Activated CD8-positive, alpha-beta memory T cell treated with anti-CD3 and anti-CD28 coated beads, Interleukin-2, amount 10 ng/mL, durations not matched to agents 7 days and 5 days (primary cell): ENCODE measurements at regions not wholly inside any gene's neighbourhood (a gene's known extent, or its start where the extent isn't known, plus 50 kb on each side); places are given as distances from the start of the nearest gene placed in this dataset.

Experiments
- ATAC-seq: fragments of 150-1000 bp; cut with Tn5 transposase; one replicate; pipeline ENCODE4 v1.10.0; 2021; ENCODE audit warnings: moderate library complexity
- CTCF ChIA-PET: fragments of 350-600 bp; sonication (Branson Sonifier 250); formaldehyde crosslinking; loops from one replicate; lab custom pipeline; 2021; ENCODE audit warnings: antibody characterized with exemption; lab: Charles Lee
- DNase-seq: peaks from one replicate; pipeline ENCODE4 v3.0.0-alpha.2; 2020
- H3K27ac Mint-ChIP-seq: one replicate; pipeline ENCODE4 v1.8.0; 2021; ENCODE audit warnings: mild to moderate bottlenecking, mixed read lengths
- H3K27me3 Mint-ChIP-seq: one replicate; pipeline ENCODE4 v1.8.0; 2021; ENCODE audit warnings: mixed read lengths
- H3K36me3 Mint-ChIP-seq: one replicate; pipeline ENCODE4 v1.8.0; 2021; ENCODE audit warnings: mild to moderate bottlenecking, mixed read lengths
- H3K4me1 Mint-ChIP-seq: one replicate; pipeline ENCODE4 v1.8.0; 2021; ENCODE audit warnings: mixed read lengths
- H3K4me3 Mint-ChIP-seq: one replicate; pipeline ENCODE4 v1.8.0; 2021; ENCODE audit warnings: mild to moderate bottlenecking, moderate library complexity, mixed read lengths
- H3K9me3 Mint-ChIP-seq: one replicate; pipeline ENCODE4 v1.8.0; 2022; ENCODE audit warnings: low read depth, mixed read lengths

GRCh38 chr22:49113758-49114157 lies 713.9 kb downstream of the BRD1 start:
- CTCF ChIA-PET = no interaction called here
- H3K4me3 Mint-ChIP-seq = no peak overlapping the region
- H3K9me3 Mint-ChIP-seq = no peaks in the 10 kb centered on the region

GRCh38 chr22:49112661-49113626 lies 714.7 kb downstream of the BRD1 start:
- no peak overlapping the region for H3K4me3 Mint-ChIP-seq
- DNase-seq = no peak
- H3K27me3 Mint-ChIP-seq = no peaks in the 10 kb centered on the region
- CTCF ChIA-PET = no interaction called here
- no peaks in the 10 kb centered on the region for H3K9me3 Mint-ChIP-seq
- H3K36me3 Mint-ChIP-seq = no peaks in the 10 kb centered on the region
- H3K4me1 Mint-ChIP-seq = no peaks in the 10 kb centered on the region
- no peak overlapping the region for H3K27ac Mint-ChIP-seq
- no peak for ATAC-seq

More at GRCh38 chr22:49113758-49114157, 713.9 kb downstream of the BRD1 start:
- DNase-seq (no peak), ATAC-seq (no peak)
- Mint-ChIP-seq H3K4me1 (no peaks in the 10 kb centered on the region), H3K36me3 (no peaks in the 10 kb centered on the region), H3K27ac (no peak overlapping the region), H3K27me3 (no peaks in the 10 kb centered on the region)

- Mint-ChIP-seq H3K4me3 (no peak overlapping the region), H3K27ac (no peak overlapping the region), H3K27me3 (no peaks in the 10 kb centered on the region), H3K36me3 (no peaks in the 10 kb centered on the region), H3K4me1 (no peaks in the 10 kb centered on the region), H3K9me3 (no peaks in the 10 kb centered on the region)
- DNase-seq (no peak), ATAC-seq (no peak)
- CTCF ChIA-PET = no interaction called here
Measured at GRCh38 chr22:49112176-49112575, 715.5 kb downstream of the BRD1 start.

DNA sequence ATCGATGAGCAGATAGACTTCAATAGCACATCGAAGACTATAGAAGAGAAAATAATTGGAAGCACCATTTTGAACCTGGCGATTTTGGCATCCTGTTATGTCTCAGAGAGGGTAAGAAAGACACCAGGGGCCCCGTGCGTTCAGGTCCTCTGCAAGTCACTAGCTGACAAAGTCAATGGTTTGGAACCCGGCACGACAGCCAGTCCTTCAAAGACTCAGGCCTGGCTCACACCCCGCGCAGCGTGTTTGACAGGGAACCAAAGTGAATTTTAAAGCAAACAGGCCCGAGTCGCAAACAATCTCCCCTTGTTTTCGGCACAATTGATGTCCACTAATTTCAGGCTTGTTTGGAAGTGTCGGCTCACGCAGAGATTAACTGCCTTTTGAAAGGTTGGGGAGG lies 716.6 kb downstream of the BRD1 start:
- H3K27me3 Mint-ChIP-seq = no peaks in the 10 kb centered on the region

GRCh38 chr22:49108636-49109315 lies 718.9 kb downstream of the BRD1 start:
- no peaks in the 10 kb centered on the region for H3K27me3 Mint-ChIP-seq
- DNase-seq (no peak), ATAC-seq (no peak)
- H3K9me3 Mint-ChIP-seq = no peaks in the 10 kb centered on the region
- no peak overlapping the region for H3K4me3 Mint-ChIP-seq
- CTCF ChIA-PET = no interaction called here
- H3K36me3 Mint-ChIP-seq = no peaks in the 10 kb centered on the region
- H3K4me1 Mint-ChIP-seq = no peaks in the 10 kb centered on the region
- no peak overlapping the region for H3K27ac Mint-ChIP-seq

More for the DNA sequence above, 716.6 kb downstream of the BRD1 start:
- no peaks in the 10 kb centered on the region for H3K9me3 Mint-ChIP-seq
- H3K4me1 Mint-ChIP-seq = no peaks in the 10 kb centered on the region
- no peak overlapping the region for H3K4me3 Mint-ChIP-seq
- CTCF ChIA-PET = no interaction called here
- no peaks in the 10 kb centered on the region for H3K36me3 Mint-ChIP-seq
- no peak overlapping the region for H3K27ac Mint-ChIP-seq
- DNase-seq (no peak), ATAC-seq (no peak)

- CTCF ChIA-PET = no interaction called here
- Mint-ChIP-seq H3K4me1 (no peaks in the 10 kb centered on the region), H3K27ac (no peak overlapping the region), H3K27me3 (no peaks in the 10 kb centered on the region), H3K36me3 (no peaks in the 10 kb centered on the region), H3K4me3 (no peak overlapping the region), H3K9me3 (no peaks in the 10 kb centered on the region)
- ATAC-seq (no peak), DNase-seq (no peak)
Measured at GRCh38 chr22:49107961-49108530, 719.6 kb downstream of the BRD1 start.

- Mint-ChIP-seq H3K27ac (no peak overlapping the region), H3K27me3 (no peaks in the 10 kb centered on the region), H3K9me3 (no peaks in the 10 kb centered on the region), H3K36me3 (no peaks in the 10 kb centered on the region), H3K4me3 (no peak overlapping the region), H3K4me1 (no peaks in the 10 kb centered on the region)
- no peak for DNase-seq
- CTCF ChIA-PET = no interaction called here
- ATAC-seq = no peak
Measured at GRCh38 chr22:49107561-49107960, 720.1 kb downstream of the BRD1 start.

DNA sequence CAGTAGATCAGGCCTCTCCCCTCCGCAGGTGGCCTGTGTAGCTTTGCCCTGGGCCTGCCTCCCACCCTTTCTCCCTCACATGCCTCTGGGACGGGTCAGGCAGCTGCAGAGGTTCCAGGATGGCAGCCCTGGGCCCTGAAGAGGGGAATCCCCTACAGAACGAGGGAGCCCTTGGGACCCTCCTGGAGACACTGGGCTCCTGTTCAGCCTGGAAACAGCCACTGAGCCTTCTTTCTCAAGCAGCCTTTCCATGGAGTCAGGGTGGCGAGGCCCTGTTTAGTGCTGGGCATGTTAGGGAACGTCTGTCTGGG lies 720.9 kb downstream of the BRD1 start:
- Mint-ChIP-seq H3K4me1 (no peaks in the 10 kb centered on the region), H3K9me3 (no peaks in the 10 kb centered on the region), H3K27ac (no peak overlapping the region), H3K4me3 (no peak overlapping the region), H3K36me3 (no peaks in the 10 kb centered on the region), H3K27me3 (no peaks in the 10 kb centered on the region)
- CTCF ChIA-PET = no interaction called here
- no peak for DNase-seq
- no peak for ATAC-seq

DNA sequence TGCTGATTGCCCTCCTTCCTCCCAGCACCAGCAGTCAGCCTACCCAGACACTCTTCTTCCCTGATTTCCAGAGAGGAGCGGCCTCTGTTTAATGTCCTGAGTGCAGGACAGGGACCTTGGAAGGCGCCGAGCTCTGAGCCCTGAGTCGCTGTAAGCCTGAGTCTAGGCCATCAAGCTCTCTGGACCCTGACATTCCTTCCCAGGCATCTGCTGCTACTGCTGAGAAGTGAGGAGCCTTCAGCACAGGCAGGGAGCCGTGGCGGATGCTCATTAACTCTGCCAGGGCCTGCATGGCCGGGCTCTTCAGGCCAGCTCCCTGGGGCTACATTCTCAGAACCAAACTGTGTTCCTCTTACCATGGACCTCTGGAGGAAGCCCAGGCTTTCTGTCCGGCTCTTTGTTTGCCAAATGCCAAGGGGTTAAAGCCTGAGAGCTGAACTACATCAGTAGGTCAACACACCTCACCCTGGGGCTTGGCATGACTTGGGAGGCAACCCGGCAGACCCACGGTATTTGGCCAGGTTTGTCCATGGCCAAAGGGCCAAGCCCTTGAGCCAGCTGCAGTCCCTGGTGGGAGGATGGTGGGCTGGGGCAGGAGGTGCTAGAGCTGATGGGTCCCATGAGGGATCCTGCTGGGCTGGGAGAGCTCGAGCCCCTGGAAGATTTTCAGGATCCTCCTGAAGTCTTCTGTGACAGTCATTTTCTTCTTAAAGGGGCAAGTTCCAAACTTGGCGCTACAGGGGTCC lies 721.4 kb downstream of the BRD1 start:
- DNase-seq (no peak), ATAC-seq (no peak)
- Mint-ChIP-seq H3K27ac (no peak overlapping the region), H3K27me3 (no peaks in the 10 kb centered on the region), H3K9me3 (no peaks in the 10 kb centered on the region), H3K4me3 (no peak overlapping the region), H3K36me3 (no peaks in the 10 kb centered on the region), H3K4me1 (no peaks in the 10 kb centered on the region)
- CTCF ChIA-PET = no interaction called here

- Mint-ChIP-seq H3K36me3 (no peaks in the 10 kb centered on the region), H3K9me3 (no peaks in the 10 kb centered on the region), H3K4me1 (no peaks in the 10 kb centered on the region), H3K4me3 (no peak overlapping the region), H3K27ac (no peak overlapping the region), H3K27me3 (no peaks in the 10 kb centered on the region)
- ATAC-seq (no peak), DNase-seq (no peak)
- CTCF ChIA-PET = no interaction called here
Measured at GRCh38 chr22:49104434-49104833, 723.2 kb downstream of the BRD1 start.

GRCh38 chr22:49103314-49104059 lies 724.2 kb downstream of the BRD1 start:
- Mint-ChIP-seq H3K4me1 (no peaks in the 10 kb centered on the region), H3K27ac (no peak overlapping the region), H3K4me3 (no peak overlapping the region), H3K9me3 (no peaks in the 10 kb centered on the region), H3K36me3 (no peaks in the 10 kb centered on the region), H3K27me3 (no peaks in the 10 kb centered on the region)
- CTCF ChIA-PET = no interaction called here
- DNase-seq (no peak), ATAC-seq (no peak)

- DNase-seq (no peak), ATAC-seq (no peak)
- Mint-ChIP-seq H3K27me3 (no peaks in the 10 kb centered on the region), H3K4me1 (no peaks in the 10 kb centered on the region), H3K36me3 (no peaks in the 10 kb centered on the region), H3K4me3 (no peak overlapping the region), H3K27ac (no peak overlapping the region), H3K9me3 (no peaks in the 10 kb centered on the region)
- CTCF ChIA-PET = no interaction called here
Measured at GRCh38 chr22:49102367-49102766, 725.3 kb downstream of the BRD1 start.

- H3K4me1 Mint-ChIP-seq = no peaks in the 10 kb centered on the region
- H3K36me3 Mint-ChIP-seq = no peaks in the 10 kb centered on the region
- no peak overlapping the region for H3K4me3 Mint-ChIP-seq
- H3K9me3 Mint-ChIP-seq = no peaks in the 10 kb centered on the region
- H3K27ac Mint-ChIP-seq = no peak overlapping the region
- CTCF ChIA-PET = no interaction called here
- ATAC-seq = no peak
- no peak for DNase-seq
- no peaks in the 10 kb centered on the region for H3K27me3 Mint-ChIP-seq
Measured at GRCh38 chr22:49101873-49102272, 725.8 kb downstream of the BRD1 start.
